ENCODE measurements at regions not wholly inside any gene's neighbourhood (a gene's known extent, or its start where the extent isn't known, plus 50 kb on each side); places are given as distances from the start of the nearest gene placed in this dataset.

GRCh38 chr1:221343607-221344006 lies 398.3 kb downstream of the DUSP10 start:
- H3K4me1 ChIP-seq (ENCODE audit: control insufficient read depth, insufficient read depth, low read length): no peaks in the 10 kb centered on the region
- H3K27me3 ChIP-seq (ENCODE audit: control insufficient read depth, insufficient read depth, low read length): no peaks in the 10 kb centered on the region
- no peak overlapping the region for H3K27ac ChIP-seq (ENCODE audit: low read length)
- no CpG with 5 or more reads among the region's 3 CpGs for WGBS (ENCODE audit: insufficient coverage, low lambda C conversion rate)
- H3K36me3 ChIP-seq (ENCODE audit: control insufficient read depth, insufficient read depth, low read length): no peaks in the 10 kb centered on the region
- H3K4me3 ChIP-seq (ENCODE audit: low read length): no peak overlapping the region
- H3K9me3 ChIP-seq (ENCODE audit: control insufficient read depth, low read depth, low read length): no peaks in the 10 kb centered on the region
- no peak for DNase-seq

GRCh38 chr1:221344693-221345092 lies 397.2 kb downstream of the DUSP10 start:
- WGBS (ENCODE audit: insufficient coverage, low lambda C conversion rate): no CpG with 5 or more reads among the region's 1 CpG
- no peaks in the 10 kb centered on the region for H3K36me3 ChIP-seq (ENCODE audit: control insufficient read depth, insufficient read depth, low read length)
- no peaks in the 10 kb centered on the region for H3K9me3 ChIP-seq (ENCODE audit: control insufficient read depth, low read depth, low read length)
- no peaks in the 10 kb centered on the region for H3K4me1 ChIP-seq (ENCODE audit: control insufficient read depth, insufficient read depth, low read length)
- H3K27me3 ChIP-seq (ENCODE audit: control insufficient read depth, insufficient read depth, low read length): no peaks in the 10 kb centered on the region
- no peak overlapping the region for H3K4me3 ChIP-seq (ENCODE audit: low read length)
- no peak for DNase-seq
- no peak overlapping the region for H3K27ac ChIP-seq (ENCODE audit: low read length)

GRCh38 chr1:221347706-221348105 lies 394.2 kb downstream of the DUSP10 start:
- Histone ChIP-seq H3K4me3 (ENCODE audit: low read length) (no peak overlapping the region), H3K36me3 (ENCODE audit: control insufficient read depth, insufficient read depth, low read length) (no peaks in the 10 kb centered on the region), H3K27ac (ENCODE audit: low read length) (no peak overlapping the region), H3K4me1 (ENCODE audit: control insufficient read depth, insufficient read depth, low read length) (no peaks in the 10 kb centered on the region), H3K27me3 (ENCODE audit: control insufficient read depth, insufficient read depth, low read length) (no peaks in the 10 kb centered on the region), H3K9me3 (ENCODE audit: control insufficient read depth, low read depth, low read length) (no peaks in the 10 kb centered on the region)
- WGBS (ENCODE audit: insufficient coverage, low lambda C conversion rate): 20% methylated on average over 1 of the region's 2 CpGs
- DNase-seq: no peak

- no peaks in the 10 kb centered on the region for H3K36me3 ChIP-seq (ENCODE audit: control insufficient read depth, insufficient read depth, low read length)
- H3K4me3 ChIP-seq (ENCODE audit: low read length): no peak overlapping the region
- no peak overlapping the region for H3K27ac ChIP-seq (ENCODE audit: low read length)
- no peaks in the 10 kb centered on the region for H3K27me3 ChIP-seq (ENCODE audit: control insufficient read depth, insufficient read depth, low read length)
- DNase-seq: no peak
- H3K4me1 ChIP-seq (ENCODE audit: control insufficient read depth, insufficient read depth, low read length): no peaks in the 10 kb centered on the region
- H3K9me3 ChIP-seq (ENCODE audit: control insufficient read depth, low read depth, low read length): no peaks in the 10 kb centered on the region
- WGBS (ENCODE audit: insufficient coverage, low lambda C conversion rate): no CpG with 5 or more reads among the region's 1 CpG
These were observed 391.8 kb downstream of the DUSP10 start for GRCh38 chr1:221350091-221350490.

GRCh38 chr1:221356693-221357092 lies 385.2 kb downstream of the DUSP10 start:
- H3K27ac ChIP-seq (ENCODE audit: low read length): no peak overlapping the region
- no peak overlapping the region for H3K4me3 ChIP-seq (ENCODE audit: low read length)
- H3K9me3 ChIP-seq (ENCODE audit: control insufficient read depth, low read depth, low read length): no peaks in the 10 kb centered on the region
- no peaks in the 10 kb centered on the region for H3K36me3 ChIP-seq (ENCODE audit: control insufficient read depth, insufficient read depth, low read length)
- DNase-seq: no peak
- no peaks in the 10 kb centered on the region for H3K4me1 ChIP-seq (ENCODE audit: control insufficient read depth, insufficient read depth, low read length)
- no CpG with 5 or more reads among the region's 1 CpG for WGBS (ENCODE audit: insufficient coverage, low lambda C conversion rate)
- no peaks in the 10 kb centered on the region for H3K27me3 ChIP-seq (ENCODE audit: control insufficient read depth, insufficient read depth, low read length)

GRCh38 chr1:221363039-221363438 lies 378.9 kb downstream of the DUSP10 start:
- 100% methylated on average over 1 of the region's 2 CpGs for WGBS (ENCODE audit: insufficient coverage, low lambda C conversion rate)
- DNase-seq: no peak
- H3K27me3 ChIP-seq (ENCODE audit: control insufficient read depth, insufficient read depth, low read length): no peaks in the 10 kb centered on the region

GRCh38 chr1:221366495-221367110 lies 375.3 kb downstream of the DUSP10 start:
- Histone ChIP-seq H3K4me3 (ENCODE audit: low read length) (no peak overlapping the region), H3K27ac (ENCODE audit: low read length) (no peak overlapping the region), H3K36me3 (ENCODE audit: control insufficient read depth, insufficient read depth, low read length) (no peaks in the 10 kb centered on the region), H3K9me3 (ENCODE audit: control insufficient read depth, low read depth, low read length) (no peaks in the 10 kb centered on the region), H3K27me3 (ENCODE audit: control insufficient read depth, insufficient read depth, low read length) (no peaks in the 10 kb centered on the region), H3K4me1 (ENCODE audit: control insufficient read depth, insufficient read depth, low read length) (no peaks in the 10 kb centered on the region)
- WGBS (ENCODE audit: insufficient coverage, low lambda C conversion rate): no CpG with 5 or more reads among the region's 3 CpGs
- no peak for DNase-seq

More at GRCh38 chr1:221363039-221363438, 378.9 kb downstream of the DUSP10 start:
- H3K36me3 ChIP-seq (ENCODE audit: control insufficient read depth, insufficient read depth, low read length): no peaks in the 10 kb centered on the region
- no peak overlapping the region for H3K4me3 ChIP-seq (ENCODE audit: low read length)
- H3K9me3 ChIP-seq (ENCODE audit: control insufficient read depth, low read depth, low read length): no peaks in the 10 kb centered on the region
- no peaks in the 10 kb centered on the region for H3K4me1 ChIP-seq (ENCODE audit: control insufficient read depth, insufficient read depth, low read length)
- H3K27ac ChIP-seq (ENCODE audit: low read length): no peak overlapping the region

- Histone ChIP-seq H3K4me1 (ENCODE audit: control insufficient read depth, insufficient read depth, low read length) (no peaks in the 10 kb centered on the region), H3K4me3 (ENCODE audit: low read length) (no peak overlapping the region), H3K9me3 (ENCODE audit: control insufficient read depth, low read depth, low read length) (no peaks in the 10 kb centered on the region), H3K36me3 (ENCODE audit: control insufficient read depth, insufficient read depth, low read length) (no peaks in the 10 kb centered on the region), H3K27me3 (ENCODE audit: control insufficient read depth, insufficient read depth, low read length) (no peaks in the 10 kb centered on the region), H3K27ac (ENCODE audit: low read length) (no peak overlapping the region)
- DNase-seq: no peak
- 50% methylated on average over 1 of the region's 3 CpGs for WGBS (ENCODE audit: insufficient coverage, low lambda C conversion rate)
These were observed 370.2 kb downstream of the DUSP10 start for GRCh38 chr1:221371705-221372104.

- no peaks in the 10 kb centered on the region for H3K36me3 ChIP-seq (ENCODE audit: control insufficient read depth, insufficient read depth, low read length)
- no peaks in the 10 kb centered on the region for H3K9me3 ChIP-seq (ENCODE audit: control insufficient read depth, low read depth, low read length)
- H3K4me1 ChIP-seq (ENCODE audit: control insufficient read depth, insufficient read depth, low read length): no peaks in the 10 kb centered on the region
- no CpG with 5 or more reads among the region's 1 CpG for WGBS (ENCODE audit: insufficient coverage, low lambda C conversion rate)
- H3K27me3 ChIP-seq (ENCODE audit: control insufficient read depth, insufficient read depth, low read length): no peaks in the 10 kb centered on the region
- H3K4me3 ChIP-seq (ENCODE audit: low read length): no peak overlapping the region
- H3K27ac ChIP-seq (ENCODE audit: low read length): no peak overlapping the region
- DNase-seq: no peak
These were observed 368.1 kb downstream of the DUSP10 start for GRCh38 chr1:221373795-221374194.

GRCh38 chr1:221376286-221376685 lies 365.6 kb downstream of the DUSP10 start:
- Histone ChIP-seq H3K27ac (ENCODE audit: low read length) (no peak overlapping the region), H3K4me3 (ENCODE audit: low read length) (no peak overlapping the region), H3K27me3 (ENCODE audit: control insufficient read depth, insufficient read depth, low read length) (no peaks in the 10 kb centered on the region), H3K36me3 (ENCODE audit: control insufficient read depth, insufficient read depth, low read length) (no peaks in the 10 kb centered on the region), H3K4me1 (ENCODE audit: control insufficient read depth, insufficient read depth, low read length) (no peaks in the 10 kb centered on the region), H3K9me3 (ENCODE audit: control insufficient read depth, low read depth, low read length) (no peaks in the 10 kb centered on the region)
- no peak for DNase-seq
- 80% methylated on average over 1 of the region's 5 CpGs for WGBS (ENCODE audit: insufficient coverage, low lambda C conversion rate)

- Histone ChIP-seq H3K27me3 (ENCODE audit: control insufficient read depth, insufficient read depth, low read length) (no peaks in the 10 kb centered on the region), H3K36me3 (ENCODE audit: control insufficient read depth, insufficient read depth, low read length) (no peaks in the 10 kb centered on the region), H3K27ac (ENCODE audit: low read length) (no peak overlapping the region), H3K9me3 (ENCODE audit: control insufficient read depth, low read depth, low read length) (no peaks in the 10 kb centered on the region), H3K4me3 (ENCODE audit: low read length) (no peak overlapping the region), H3K4me1 (ENCODE audit: control insufficient read depth, insufficient read depth, low read length) (no peaks in the 10 kb centered on the region)
- no peak for DNase-seq
- 86% methylated on average over 2 of the region's 3 CpGs for WGBS (ENCODE audit: insufficient coverage, low lambda C conversion rate)
These were observed 359.8 kb downstream of the DUSP10 start for GRCh38 chr1:221381910-221382623.

Data from large intestine (tissue), 3 donors.